Mesendoderm (in vitro differentiated cells): ENCODE measurements at regions not wholly inside any gene's neighbourhood (a gene's known extent, or its start where the extent isn't known, plus 50 kb on each side); places are given as distances from the start of the nearest gene placed in this dataset.

Experiments
- DNase-seq: peaks from one replicate; pipeline ENCODE4 v3.0.0; 2013
- H2AK5ac ChIP-seq: 2 replicates; pipeline ENCODE4 v1.6.1; 2013; ENCODE audit warnings: low read length, inconsistent platforms
- H2BK120ac ChIP-seq: 2 replicates; pipeline ENCODE4 v1.6.1; 2013; ENCODE audit warnings: low read depth, mild to moderate bottlenecking, low read length, moderate library complexity, mixed read lengths
- H2BK15ac ChIP-seq: replicated peaks from 2 replicates; pipeline ENCODE4 v1.6.1; 2013; ENCODE audit warnings: low read depth, mild to moderate bottlenecking, moderate library complexity
- H2BK5ac ChIP-seq: 2 replicates; pipeline ENCODE4 v1.6.1; 2013; ENCODE audit warnings: low read length, inconsistent platforms
- H3K18ac ChIP-seq: 2 replicates; pipeline ENCODE4 v1.6.1; 2013; ENCODE audit warnings: mild to moderate bottlenecking, low read length, mixed read lengths
- H3K23ac ChIP-seq: one replicate; pipeline ENCODE4 v1.6.1; 2013; ENCODE audit warnings: low read length
- H3K27ac ChIP-seq: 2 replicates; pipeline ENCODE4 v1.5.1; 2013; ENCODE audit warnings: low read depth, mild to moderate bottlenecking, inconsistent platforms, low read length, moderate library complexity
- H3K27me3 ChIP-seq: 2 replicates; pipeline ENCODE4 v1.6.1; 2013; ENCODE audit warnings: low read length, control low read depth, mild to moderate bottlenecking, inconsistent platforms; ENCODE audit not compliant: insufficient read depth, poor library complexity
- H3K36me3 ChIP-seq: 2 replicates; pipeline ENCODE4 v1.6.1; 2013; ENCODE audit warnings: low read length, inconsistent platforms; ENCODE audit not compliant: control insufficient read depth, insufficient read depth
- H3K4ac ChIP-seq: one replicate; pipeline ENCODE4 v1.6.1; 2013; ENCODE audit warnings: low read depth, mild to moderate bottlenecking, low read length, moderate library complexity
- H3K4me1 ChIP-seq: 2 replicates; pipeline ENCODE4 v1.6.1; 2013; ENCODE audit warnings: low read depth, low read length, inconsistent platforms; ENCODE audit not compliant: control insufficient read depth
- H3K4me2 ChIP-seq: 2 replicates; pipeline ENCODE4 v1.6.1; 2013; ENCODE audit warnings: low read length
- H3K4me3 ChIP-seq: 2 replicates; pipeline ENCODE4 v1.5.1; 2013; ENCODE audit warnings: mild to moderate bottlenecking, low read length
- H3K56ac ChIP-seq: one replicate; pipeline ENCODE4 v1.6.1; 2013; ENCODE audit warnings: low read length
- H3K79me1 ChIP-seq: 2 replicates; pipeline ENCODE4 v1.6.1; 2013; ENCODE audit warnings: low read length, inconsistent platforms
- H3K79me2 ChIP-seq: 2 replicates; pipeline ENCODE4 v1.6.1; 2013; ENCODE audit warnings: mild to moderate bottlenecking, low read length; ENCODE audit not compliant: control insufficient read depth, insufficient read depth
- H3K9ac ChIP-seq: 2 replicates; pipeline ENCODE4 v1.6.1; 2013; ENCODE audit warnings: low read length, inconsistent platforms
- H4K5ac ChIP-seq: one replicate; pipeline ENCODE4 v1.6.1; 2013; ENCODE audit warnings: low read length
- H4K8ac ChIP-seq: one replicate; pipeline ENCODE4 v1.6.1; 2013; ENCODE audit warnings: low read depth, mild to moderate bottlenecking, control low read depth, low read length, moderate library complexity
- WGBS: extraction: QIAGEN DNeasy Blood & Tissue Kit; methylation state at CpG from one replicate; pipeline ENCODE4 v1.1.7; 2013; ENCODE audit warnings: low lambda C conversion rate, missing lambda C conversion rate; ENCODE audit not compliant: insufficient coverage; ENCODE audit errors: extremely low coverage; 5-methylcytosine and 5-hydroxymethylcytosine counted together

GRCh38 chr20:16666272-16666671 lies 63.6 kb upstream of the SNRPB2 start:
- WGBS, result no CpG with 5 or more reads among the region's 3 CpGs
- Histone ChIP-seq H2BK120ac (no peak overlapping the region), H3K56ac (no peak overlapping the region), H3K18ac (no peak overlapping the region), H3K27me3 (no peaks in the 10 kb centered on the region), H3K23ac (no peak overlapping the region), H4K8ac (no peak overlapping the region), H3K79me2 (no peaks in the 10 kb centered on the region), H3K36me3 (no peaks in the 10 kb centered on the region), H4K5ac (no peak overlapping the region), H2BK5ac (no peak overlapping the region), H3K4ac (no peak overlapping the region), H3K4me1 (no peaks in the 10 kb centered on the region), H3K4me3 (no peak overlapping the region), H3K79me1 (no peaks in the 10 kb centered on the region), H3K9ac (no peak overlapping the region), H2AK5ac (no peak overlapping the region), H3K27ac (no peak overlapping the region), H2BK15ac (no peak overlapping the region), H3K4me2 (no peak overlapping the region)
- DNase-seq, result no peak

- H3K23ac ChIP-seq, result no peak overlapping the region
- H4K5ac ChIP-seq, result no peak overlapping the region
- no CpG with 5 or more reads among the region's 4 CpGs for WGBS
- H3K4me1 ChIP-seq, result no peaks in the 10 kb centered on the region
- H2BK15ac ChIP-seq, result no peak overlapping the region
- no peak overlapping the region for H3K18ac ChIP-seq
- no peak overlapping the region for H3K56ac ChIP-seq
- H2BK120ac ChIP-seq, result no peak overlapping the region
- H3K79me2 ChIP-seq, result no peaks in the 10 kb centered on the region
- H3K4me3 ChIP-seq, result no peak overlapping the region
- no peaks in the 10 kb centered on the region for H3K27me3 ChIP-seq
- no peaks in the 10 kb centered on the region for H3K79me1 ChIP-seq
- no peaks in the 10 kb centered on the region for H3K36me3 ChIP-seq
- H2BK5ac ChIP-seq, result no peak overlapping the region
- H4K8ac ChIP-seq, result no peak overlapping the region
- DNase-seq, result no peak
- no peak overlapping the region for H2AK5ac ChIP-seq
- H3K9ac ChIP-seq, result no peak overlapping the region
- H3K4ac ChIP-seq, result no peak overlapping the region
- no peak overlapping the region for H3K4me2 ChIP-seq
- no peak overlapping the region for H3K27ac ChIP-seq
Measured at GRCh38 chr20:16664020-16664419, 65.8 kb upstream of the SNRPB2 start.

- H2AK5ac ChIP-seq, result no peak overlapping the region
- H3K4me3 ChIP-seq, result no peak overlapping the region
- no peak overlapping the region for H3K18ac ChIP-seq
- no peak overlapping the region for H3K23ac ChIP-seq
- H4K5ac ChIP-seq, result no peak overlapping the region
- no peaks in the 10 kb centered on the region for H3K36me3 ChIP-seq
- no peak overlapping the region for H3K9ac ChIP-seq
- H3K27me3 ChIP-seq, result no peaks in the 10 kb centered on the region
- no peak overlapping the region for H3K27ac ChIP-seq
- H2BK5ac ChIP-seq, result no peak overlapping the region
- DNase-seq, result no peak
- H2BK120ac ChIP-seq, result no peak overlapping the region
- no peak overlapping the region for H3K4me2 ChIP-seq
- no peaks in the 10 kb centered on the region for H3K79me2 ChIP-seq
- no peak overlapping the region for H4K8ac ChIP-seq
- H3K79me1 ChIP-seq, result no peaks in the 10 kb centered on the region
- WGBS, result no CpG with 5 or more reads among the region's 2 CpGs
- H3K4ac ChIP-seq, result no peak overlapping the region
- H2BK15ac ChIP-seq, result no peak overlapping the region
- H3K4me1 ChIP-seq, result no peaks in the 10 kb centered on the region
- H3K56ac ChIP-seq, result no peak overlapping the region
Measured at GRCh38 chr20:16662467-16662866, 67.4 kb upstream of the SNRPB2 start.

DNA sequence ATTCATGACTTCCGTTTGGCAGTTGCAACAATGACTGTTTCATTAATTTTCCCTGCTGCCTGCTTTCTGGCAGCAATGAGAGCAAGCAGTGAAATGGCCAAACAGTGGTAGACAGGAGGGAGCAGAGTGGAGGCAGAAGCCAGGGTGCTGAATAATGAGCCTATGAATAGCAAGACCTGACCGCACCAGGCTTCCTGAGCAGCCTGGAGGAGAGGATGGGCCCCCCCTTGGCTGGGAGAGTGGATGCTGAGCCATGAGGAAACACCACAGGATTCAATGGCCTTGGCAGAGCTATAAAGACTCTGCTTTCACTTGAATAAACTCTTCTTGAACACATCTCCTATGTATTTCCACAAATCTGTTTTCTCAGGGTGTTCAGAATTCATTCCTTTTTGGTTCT lies 68.1 kb upstream of the SNRPB2 start:
- H2BK5ac ChIP-seq, result no peak overlapping the region
- no peak overlapping the region for H3K4me2 ChIP-seq
- no peak overlapping the region for H3K4me3 ChIP-seq
- H2BK15ac ChIP-seq, result no peak overlapping the region
- H3K56ac ChIP-seq, result no peak overlapping the region
- no peak overlapping the region for H3K18ac ChIP-seq
- H3K9ac ChIP-seq, result no peak overlapping the region
- H3K27me3 ChIP-seq, result no peaks in the 10 kb centered on the region
- no peak overlapping the region for H2AK5ac ChIP-seq
- no peaks in the 10 kb centered on the region for H3K79me2 ChIP-seq
- no peak overlapping the region for H4K5ac ChIP-seq
- no peak overlapping the region for H3K27ac ChIP-seq
- no peaks in the 10 kb centered on the region for H3K79me1 ChIP-seq
- no peaks in the 10 kb centered on the region for H3K4me1 ChIP-seq
- no peak for DNase-seq
- H3K36me3 ChIP-seq, result no peaks in the 10 kb centered on the region
- no peak overlapping the region for H3K4ac ChIP-seq
- no peak overlapping the region for H2BK120ac ChIP-seq
- no CpG with 5 or more reads among the region's 2 CpGs for WGBS
- H4K8ac ChIP-seq, result no peak overlapping the region
- no peak overlapping the region for H3K23ac ChIP-seq

- Histone ChIP-seq H2BK5ac (no peak overlapping the region), H2AK5ac (no peak overlapping the region), H3K9ac (no peak overlapping the region), H3K27me3 (no peaks in the 10 kb centered on the region), H3K27ac (no peak overlapping the region), H2BK120ac (no peak overlapping the region), H3K36me3 (no peaks in the 10 kb centered on the region), H3K18ac (no peak overlapping the region), H2BK15ac (no peak overlapping the region), H3K23ac (no peak overlapping the region), H4K8ac (no peak overlapping the region), H3K4ac (no peak overlapping the region), H3K79me1 (no peaks in the 10 kb centered on the region), H3K4me3 (no peak overlapping the region), H3K79me2 (no peaks in the 10 kb centered on the region), H3K56ac (no peak overlapping the region), H3K4me1 (no peaks in the 10 kb centered on the region), H3K4me2 (no peak overlapping the region), H4K5ac (no peak overlapping the region)
- no CpG with 5 or more reads among the region's 5 CpGs for WGBS
- no peak for DNase-seq
Measured at GRCh38 chr20:16654858-16655535, 74.8 kb upstream of the SNRPB2 start.

GRCh38 chr20:16653266-16653665 lies 76.6 kb upstream of the SNRPB2 start:
- WGBS, result no CpG with 5 or more reads among the region's 2 CpGs
- H3K4me1 ChIP-seq, result no peaks in the 10 kb centered on the region
- no peak overlapping the region for H3K4me2 ChIP-seq

More at GRCh38 chr20:16653266-16653665, 76.6 kb upstream of the SNRPB2 start:
- Histone ChIP-seq H3K9ac (no peak overlapping the region), H3K4me3 (no peak overlapping the region), H3K23ac (no peak overlapping the region), H2BK5ac (no peak overlapping the region), H3K36me3 (no peaks in the 10 kb centered on the region), H3K79me2 (no peaks in the 10 kb centered on the region), H2AK5ac (no peak overlapping the region), H4K5ac (no peak overlapping the region), H3K27ac (no peak overlapping the region), H3K27me3 (no peaks in the 10 kb centered on the region), H2BK15ac (no peak overlapping the region), H4K8ac (no peak overlapping the region), H3K18ac (no peak overlapping the region), H2BK120ac (no peak overlapping the region), H3K4ac (no peak overlapping the region), H3K56ac (no peak overlapping the region), H3K79me1 (no peaks in the 10 kb centered on the region)
- no peak for DNase-seq
